Sigmoid colon (tissue), 6 donors: ENCODE measurements at regions not wholly inside any gene's neighbourhood (a gene's known extent, or its start where the extent isn't known, plus 50 kb on each side); places are given as distances from the start of the nearest gene placed in this dataset.
"Not testable (repeated sequence)": the region's sequence is repeated elsewhere in the genome, so short reads cannot be mapped to it uniquely, and the experiment has no call there.

Experiments
- DNase-seq: peaks from one replicate; pipeline ENCODE4 v3.0.0-alpha.2; 2019
- H3K27ac ChIP-seq, 4 donors: fragments of 200-600 bp; sonication (generic); one replicate each; pipeline ENCODE4 v1.5.1; 2016 to 2019; ENCODE audit warnings: mild to moderate bottlenecking in 1 of 4
- H3K27me3 ChIP-seq, 3 donors: fragments of 200-600 bp; sonication (generic); one replicate each; pipeline ENCODE4 v1.5.1; 2019; ENCODE audit warnings: mild to moderate bottlenecking in 1 of 3
- H3K36me3 ChIP-seq, 4 donors: fragments of 200-600 bp; sonication (generic); one replicate each; pipeline ENCODE4 v1.5.1; 2016 to 2019
- H3K4me1 ChIP-seq, 4 donors: fragments of 200-600 bp; sonication (generic); one replicate each; pipeline ENCODE4 v1.5.1; 2017 to 2019
- H3K4me3 ChIP-seq, 4 donors: fragments of 200-600 bp; sonication (generic); one replicate each; pipeline ENCODE4 v1.5.1; 2017 to 2019; ENCODE audit warnings: mild to moderate bottlenecking in 2 of 4, moderate library complexity in 1 of 4
- H3K9me3 ChIP-seq, 4 donors: fragments of 200-600 bp in 3 of 4; sonication (generic) in 3 of 4; one replicate each; pipeline versions ENCODE4 v1.5.1 to v1.6.1; 2013 to 2019
- EP300 ChIP-seq, 4 donors: sonication (generic); formaldehyde crosslinking; IDR thresholded peaks; one replicate each; pipeline ENCODE4 v1.6.1; 2017; ENCODE audit warnings: antibody characterized with exemption in 4 of 4
- POLR2A ChIP-seq, 2 donors: fragments of 450-650 bp; IDR thresholded peaks; one replicate each; pipeline ENCODE4 v1.6.1; 2016; ENCODE audit warnings: antibody characterized with exemption in 2 of 2, mild to moderate bottlenecking in 2 of 2, moderate library complexity in 2 of 2
- POLR2AphosphoS5 ChIP-seq, 4 donors: sonication (generic); formaldehyde crosslinking; IDR thresholded peaks; one replicate each; pipeline ENCODE4 v1.6.1; 2017; ENCODE audit warnings: antibody characterized with exemption in 4 of 4
- WGBS, 2 donors: extraction: QIAGEN DNeasy Blood & Tissue Kit; methylation state at CpG; one replicate each; pipeline ENCODE4 v1.1.7; 2013; 5-methylcytosine and 5-hydroxymethylcytosine counted together
- intact Hi-C: fragments of 100-400 bp; cut with DNase I; formaldehyde crosslinking; loops from one replicate; pipeline ENCODE4 v1.15.1; 2023
- TF ChIP-seq, protein P1 (sequence below), 4 experiments: fragments of 450-650 bp in 3 of 4; fragments of 200-600 bp in 1 of 4; IDR thresholded peaks; one replicate each; pipeline ENCODE4 v1.5.1; 2016 to 2019; ENCODE audit warnings: antibody characterized with exemption in 4 of 4, mild to moderate bottlenecking in 3 of 4, moderate library complexity in 2 of 4
- donor health status: healthy with polysubstance abuse.
- donor health status: healthy.

- H3K9me3 ChIP-seq, result no peaks in the 10 kb centered on the region
- WGBS, 2 donors, result 81 to 87% methylated on average over 7 of the region's 7 CpGs
- no peak for TF ChIP-seq POLR2A (IDR thresholded peaks at IDR 0.05)
- TF ChIP-seq, protein P1, sequence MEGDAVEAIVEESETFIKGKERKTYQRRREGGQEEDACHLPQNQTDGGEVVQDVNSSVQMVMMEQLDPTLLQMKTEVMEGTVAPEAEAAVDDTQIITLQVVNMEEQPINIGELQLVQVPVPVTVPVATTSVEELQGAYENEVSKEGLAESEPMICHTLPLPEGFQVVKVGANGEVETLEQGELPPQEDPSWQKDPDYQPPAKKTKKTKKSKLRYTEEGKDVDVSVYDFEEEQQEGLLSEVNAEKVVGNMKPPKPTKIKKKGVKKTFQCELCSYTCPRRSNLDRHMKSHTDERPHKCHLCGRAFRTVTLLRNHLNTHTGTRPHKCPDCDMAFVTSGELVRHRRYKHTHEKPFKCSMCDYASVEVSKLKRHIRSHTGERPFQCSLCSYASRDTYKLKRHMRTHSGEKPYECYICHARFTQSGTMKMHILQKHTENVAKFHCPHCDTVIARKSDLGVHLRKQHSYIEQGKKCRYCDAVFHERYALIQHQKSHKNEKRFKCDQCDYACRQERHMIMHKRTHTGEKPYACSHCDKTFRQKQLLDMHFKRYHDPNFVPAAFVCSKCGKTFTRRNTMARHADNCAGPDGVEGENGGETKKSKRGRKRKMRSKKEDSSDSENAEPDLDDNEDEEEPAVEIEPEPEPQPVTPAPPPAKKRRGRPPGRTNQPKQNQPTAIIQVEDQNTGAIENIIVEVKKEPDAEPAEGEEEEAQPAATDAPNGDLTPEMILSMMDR (IDR thresholded peaks at IDR 0.05), result no peak
- no peak for TF ChIP-seq EP300 (IDR thresholded peaks at IDR 0.05)
- TF ChIP-seq POLR2AphosphoS5 (IDR thresholded peaks at IDR 0.05), result no peak
- H3K27ac ChIP-seq, result no peak overlapping the region
- DNase-seq, result no peak
- H3K4me1 ChIP-seq, result no peaks in the 10 kb centered on the region
- intact Hi-C loops, result no loop called here
- no peak overlapping the region for H3K4me3 ChIP-seq
- H3K27me3 ChIP-seq, result no peaks in the 10 kb centered on the region
- no peaks in the 10 kb centered on the region for H3K36me3 ChIP-seq
Measured at GRCh38 chr2:44061876-44062275, 66.1 kb upstream of the LRPPRC start.

- Histone ChIP-seq H3K36me3 (no peaks in the 10 kb centered on the region), H3K27me3 (no peaks in the 10 kb centered on the region), H3K4me1 (no peaks in the 10 kb centered on the region), H3K27ac (no peak overlapping the region), H3K9me3 (no peaks in the 10 kb centered on the region), H3K4me3 (no peak overlapping the region)
- intact Hi-C loops, result no loop called here
- 94 to 96% methylated on average over 4 of the region's 4 CpGs for WGBS, 2 donors
- TF ChIP-seq POLR2A (IDR thresholded peaks at IDR 0.05) (no peak), POLR2AphosphoS5 (IDR thresholded peaks at IDR 0.05) (no peak), EP300 (IDR thresholded peaks at IDR 0.05) (no peak)
- TF ChIP-seq, protein P1 (IDR thresholded peaks at IDR 0.05), result no peak
- DNase-seq, result no peak
Measured at GRCh38 chr2:44063033-44063432, 67.2 kb upstream of the LRPPRC start.

GRCh38 chr2:44064281-44064680 lies 68.5 kb upstream of the LRPPRC start:
- 97 to 99% methylated on average over 6 of the region's 6 CpGs for WGBS, 2 donors
- H3K27me3 ChIP-seq, H3K36me3 ChIP-seq, intact Hi-C loops, H3K4me3 ChIP-seq, H3K27ac ChIP-seq, H3K9me3 ChIP-seq, H3K4me1 ChIP-seq, DNase-seq: not testable (repeated sequence)

DNA sequence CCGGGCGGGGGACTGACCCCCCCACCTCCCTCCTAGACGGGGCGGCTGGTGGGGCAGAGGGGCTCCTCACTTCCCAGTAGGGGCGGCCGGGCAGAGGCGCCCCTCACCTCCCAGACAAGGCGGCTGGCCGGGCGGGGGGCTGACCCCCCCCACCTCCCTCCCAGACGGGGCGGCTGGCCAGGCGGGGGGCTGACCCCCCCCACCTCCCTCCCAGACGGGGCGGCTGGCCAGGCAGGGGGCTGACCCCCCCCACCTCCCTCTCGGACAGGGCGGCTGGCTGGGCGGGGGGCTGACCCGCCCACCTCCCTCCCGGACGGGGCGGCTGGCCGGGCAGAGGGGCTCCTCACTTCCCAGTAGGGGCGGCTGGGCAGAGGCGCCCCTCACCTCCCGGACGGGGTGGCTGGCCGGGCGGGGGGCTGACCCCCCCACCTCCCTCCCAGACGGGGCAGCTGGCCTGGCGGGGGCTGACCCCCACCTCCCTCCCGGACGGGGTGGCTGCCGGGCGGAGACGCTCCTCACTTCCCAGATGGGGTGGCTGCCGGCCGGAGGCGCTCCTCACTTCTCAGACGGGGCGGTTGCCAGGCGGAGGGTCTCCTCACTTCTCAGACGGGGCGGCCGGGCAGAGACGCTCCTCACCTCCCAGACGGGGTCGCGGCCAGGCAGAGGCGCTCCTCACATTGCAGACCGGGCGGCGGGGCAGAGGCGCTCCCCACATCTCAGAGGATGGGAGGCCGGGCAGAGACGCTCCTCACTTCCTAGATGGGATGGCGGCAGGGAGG lies 71.4 kb upstream of the LRPPRC start:
- intact Hi-C loops, H3K36me3 ChIP-seq, DNase-seq: not testable (repeated sequence)

GRCh38 chr2:44067791-44068181 lies 72.0 kb upstream of the LRPPRC start:
- intact Hi-C loops, H3K27me3 ChIP-seq, H3K4me1 ChIP-seq, DNase-seq, H3K27ac ChIP-seq, H3K9me3 ChIP-seq, H3K36me3 ChIP-seq, H3K4me3 ChIP-seq: not testable (repeated sequence)
- WGBS, 2 donors, result 96% methylated on average over 22 of the region's 22 CpGs

More for the DNA sequence above, 71.4 kb upstream of the LRPPRC start:
- H3K4me1 ChIP-seq, H3K4me3 ChIP-seq, H3K27ac ChIP-seq, H3K27me3 ChIP-seq, H3K9me3 ChIP-seq: not testable (repeated sequence)
- 96 to 97% methylated on average over 48 to 51 of the region's 57 CpGs for WGBS, 2 donors

GRCh38 chr2:44071454-44072046 lies 75.8 kb upstream of the LRPPRC start:
- Histone ChIP-seq H3K27ac (no peak overlapping the region), H3K9me3 (no peaks in the 10 kb centered on the region), H3K36me3 (no peaks in the 10 kb centered on the region), H3K4me3 (no peak overlapping the region), H3K27me3 (no peaks in the 10 kb centered on the region), H3K4me1 (no peaks in the 10 kb centered on the region)
- TF ChIP-seq POLR2AphosphoS5 (IDR thresholded peaks at IDR 0.05), result no peak
- intact Hi-C loops, result no loop called here
- no peak for DNase-seq
- WGBS, 2 donors, result 90 to 91% methylated on average over 2 of the region's 2 CpGs

- DNase-seq, H3K4me1 ChIP-seq, H3K27me3 ChIP-seq, H3K36me3 ChIP-seq, H3K27ac ChIP-seq, H3K4me3 ChIP-seq, intact Hi-C loops, H3K9me3 ChIP-seq: not testable (repeated sequence)
- WGBS, 2 donors, result 92 to 93% methylated on average over 3 of the region's 3 CpGs
Measured at GRCh38 chr2:44073667-44074066, 77.9 kb upstream of the LRPPRC start.

DNA sequence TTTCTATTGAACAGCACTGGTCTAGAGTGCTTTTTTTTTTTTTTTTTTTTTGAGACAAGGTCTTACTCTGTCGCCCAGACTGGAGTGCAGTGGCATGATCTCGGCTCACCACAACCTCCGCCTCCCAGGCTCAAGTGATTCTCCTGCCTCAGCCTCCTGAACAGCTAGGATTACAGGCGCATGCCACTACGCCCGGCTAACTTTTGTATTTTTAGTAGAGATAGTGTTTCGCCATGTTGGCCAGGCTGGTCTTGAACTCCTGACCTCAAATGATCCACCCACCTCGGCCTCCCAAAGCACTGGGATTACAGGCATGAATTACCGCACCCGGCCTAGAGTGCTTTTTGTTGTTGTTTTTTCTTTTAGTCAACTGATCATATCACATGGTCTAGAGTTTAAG lies 79.0 kb upstream of the LRPPRC start:
- H3K4me3 ChIP-seq, intact Hi-C loops, H3K27me3 ChIP-seq, H3K27ac ChIP-seq, H3K36me3 ChIP-seq, DNase-seq, H3K9me3 ChIP-seq, H3K4me1 ChIP-seq: not testable (repeated sequence)
- 93 to 96% methylated on average over 10 of the region's 10 CpGs for WGBS, 2 donors
